CD1c-positive myeloid dendritic cell (primary cell): ENCODE measurements at regions not wholly inside any gene's neighbourhood (a gene's known extent, or its start where the extent isn't known, plus 50 kb on each side); places are given as distances from the start of the nearest gene placed in this dataset.
"Not testable (repeated sequence)": the region's sequence is repeated elsewhere in the genome, so short reads cannot be mapped to it uniquely, and the experiment has no call there.

Source experiments
- DNase-seq: peaks from one replicate; pipeline ENCODE4 v3.0.0-alpha.2; 2016; ENCODE audit errors: extremely low spot score

- DNase-seq = no peak
These were observed 86.6 kb upstream of the FGF3 start for GRCh38 chr11:69905611-69906452.

- no peak for DNase-seq
These were observed 87.3 kb upstream of the FGF3 start for GRCh38 chr11:69906453-69906907.

- no peak for DNase-seq
These were observed 88.4 kb upstream of the FGF3 start for GRCh38 chr11:69907611-69908010.

GRCh38 chr11:69908511-69909220 lies 89.5 kb upstream of the FGF3 start:
- no peak for DNase-seq

- DNase-seq = no peak
These were observed 90.6 kb upstream of the FGF3 start for GRCh38 chr11:69909561-69910518.

- no peak for DNase-seq
These were observed 91.5 kb upstream of the FGF3 start for GRCh38 chr11:69910519-69911309.

GRCh38 chr11:69911310-69912160 lies 92.3 kb upstream of the FGF3 start:
- DNase-seq = no peak

GRCh38 chr11:69912161-69912910 lies 93.1 kb upstream of the FGF3 start:
- no peak for DNase-seq

GRCh38 chr11:69912911-69913451 lies 93.8 kb upstream of the FGF3 start:
- no peak for DNase-seq

GRCh38 chr11:69913591-69914285 lies 94.5 kb upstream of the FGF3 start:
- no peak for DNase-seq

- no peak for DNase-seq
These were observed 95.3 kb upstream of the FGF3 start for GRCh38 chr11:69914286-69915150.

- no peak for DNase-seq
These were observed 95.9 kb upstream of the FGF3 start for GRCh38 chr11:69915151-69915500.

- DNase-seq = peak; percentile 60
These were observed 96.5 kb upstream of the FGF3 start for GRCh38 chr11:69915501-69916250.

GRCh38 chr11:69916251-69916649 lies 97.0 kb upstream of the FGF3 start:
- DNase-seq = not testable (repeated sequence)

- DNase-seq = no peak
These were observed 97.7 kb upstream of the FGF3 start for GRCh38 chr11:69916806-69917387.

- no peak for DNase-seq
These were observed 98.3 kb upstream of the FGF3 start for GRCh38 chr11:69917529-69917928.
